CD4-positive, CD25-positive, alpha-beta regulatory T cell (primary cell): ENCODE measurements at regions not wholly inside any gene's neighbourhood (a gene's known extent, or its start where the extent isn't known, plus 50 kb on each side); places are given as distances from the start of the nearest gene placed in this dataset.

Experiments
- ATAC-seq, 2 donors: fragments of 150-1000 bp; cut with Tn5 transposase; one replicate each; pipeline ENCODE4 v1.10.0; 2021; ENCODE audit warnings: low read depth in 2 of 2, moderate number of reproducible peaks in 2 of 2, moderate library complexity in 1 of 2
- DNase-seq, 3 donors: peaks; one replicate each; pipeline versions ENCODE4 v3.0.0 to v3.0.0-alpha.2; 2012 to 2022; ENCODE audit warnings: mixed read lengths in 1 of 3
- H3K27ac ChIP-seq: one replicate; pipeline ENCODE4 v1.7.0; 2013; ENCODE audit warnings: mild to moderate bottlenecking, low read length; ENCODE audit not compliant: insufficient read depth, poor library complexity, severe bottlenecking
- H3K27me3 ChIP-seq: one replicate; pipeline ENCODE4 v1.7.0; 2013; ENCODE audit warnings: low read length; ENCODE audit not compliant: control insufficient read depth, insufficient read depth
- H3K36me3 ChIP-seq: one replicate; pipeline ENCODE4 v1.7.0; 2013; ENCODE audit warnings: mild to moderate bottlenecking, low read length, moderate library complexity; ENCODE audit not compliant: control insufficient read depth, insufficient read depth
- H3K4me1 ChIP-seq: 2 replicates; pipeline ENCODE4 v1.7.0; 2013; ENCODE audit warnings: mild to moderate bottlenecking, low read length; ENCODE audit not compliant: insufficient read depth, control insufficient read depth, poor library complexity, severe bottlenecking
- H3K4me3 ChIP-seq: one replicate; pipeline ENCODE4 v1.7.0; 2013; ENCODE audit warnings: low read depth, mild to moderate bottlenecking, low read length, moderate library complexity
- H3K9me3 ChIP-seq, 2 experiments: 1 replicate in 1 of 2; 2 replicates in 1 of 2; pipeline ENCODE4 v1.7.0; 2013; ENCODE audit warnings: low read length in 2 of 2, mild to moderate bottlenecking in 1 of 2, moderate library complexity in 1 of 2; ENCODE audit not compliant: control insufficient read depth in 2 of 2
- H3K27ac Mint-ChIP-seq, 3 donors: one replicate each; pipeline ENCODE4 v1.8.0; 2020 to 2022; ENCODE audit warnings: mild to moderate bottlenecking in 3 of 3, mixed read lengths in 3 of 3, moderate library complexity in 2 of 3
- H3K27me3 Mint-ChIP-seq: one replicate; pipeline ENCODE4 v1.8.0; 2022; ENCODE audit warnings: mild to moderate bottlenecking, mixed read lengths
- H3K36me3 Mint-ChIP-seq: one replicate; pipeline ENCODE4 v1.8.0; 2020; ENCODE audit warnings: mixed read lengths
- H3K4me1 Mint-ChIP-seq, 4 donors: one replicate each; pipeline ENCODE4 v1.8.0; 2020 to 2022; ENCODE audit warnings: mixed read lengths in 4 of 4, mild to moderate bottlenecking in 1 of 4
- H3K4me3 Mint-ChIP-seq, 4 donors: one replicate each; pipeline ENCODE4 v1.8.0; 2020 to 2022; ENCODE audit warnings: mild to moderate bottlenecking in 4 of 4, mixed read lengths in 4 of 4, moderate library complexity in 3 of 4
- H3K9me3 Mint-ChIP-seq, 7 donors: one replicate each; pipeline ENCODE4 v1.8.0; 2020 to 2022; ENCODE audit warnings: mixed read lengths in 7 of 7, mild to moderate bottlenecking in 3 of 7, moderate library complexity in 2 of 7

DNA sequence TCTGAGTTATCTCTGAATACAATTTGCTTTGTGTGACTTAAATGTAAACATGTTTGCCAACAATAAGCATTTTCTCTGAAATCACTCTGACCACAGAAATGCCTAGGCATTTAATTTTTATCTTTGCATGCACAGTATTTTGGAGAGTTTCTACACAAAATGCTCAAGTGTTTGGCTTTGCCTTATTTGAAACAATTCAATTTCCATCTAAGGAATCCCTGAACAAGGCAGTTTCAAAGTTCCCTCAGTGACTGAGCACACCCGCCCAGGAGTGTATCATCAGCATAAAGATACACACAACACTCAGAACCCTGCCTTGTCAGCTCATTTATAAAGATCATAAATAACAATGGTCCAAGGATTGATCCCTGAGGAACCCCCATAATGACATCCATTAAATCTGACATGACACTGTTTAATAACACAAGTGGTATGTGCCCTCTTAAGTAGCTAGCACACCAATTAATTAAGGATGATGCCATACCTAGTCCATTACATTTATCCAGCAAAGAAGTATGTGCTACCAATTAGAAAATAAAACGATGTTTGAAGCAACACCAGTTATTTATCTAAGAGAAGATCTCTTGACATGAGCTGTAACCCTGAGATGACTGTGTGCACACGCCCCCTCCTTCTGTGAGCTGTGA, 585.8 kb downstream of the ADGRL2 start:
- Mint-ChIP-seq H3K4me1 (peaks cover 0 to 4% (median 0%) of the 10 kb centered on the region in 4 donors), H3K27ac (no peak overlapping the region), H3K9me3 (peaks cover 0 to 19% (median 6%) of the 10 kb centered on the region in 7 donors), H3K4me3 (no peak overlapping the region), H3K36me3 (no peaks in the 10 kb centered on the region), H3K27me3 (no peaks in the 10 kb centered on the region)
- Histone ChIP-seq H3K27me3 (no peaks in the 10 kb centered on the region), H3K4me1 (no peaks in the 10 kb centered on the region), H3K27ac (no peak overlapping the region), H3K36me3 (no peaks in the 10 kb centered on the region), H3K9me3 (no peaks in the 10 kb centered on the region), H3K4me3 (no peak overlapping the region)
- ATAC-seq (no peak), DNase-seq (no peak)

DNA sequence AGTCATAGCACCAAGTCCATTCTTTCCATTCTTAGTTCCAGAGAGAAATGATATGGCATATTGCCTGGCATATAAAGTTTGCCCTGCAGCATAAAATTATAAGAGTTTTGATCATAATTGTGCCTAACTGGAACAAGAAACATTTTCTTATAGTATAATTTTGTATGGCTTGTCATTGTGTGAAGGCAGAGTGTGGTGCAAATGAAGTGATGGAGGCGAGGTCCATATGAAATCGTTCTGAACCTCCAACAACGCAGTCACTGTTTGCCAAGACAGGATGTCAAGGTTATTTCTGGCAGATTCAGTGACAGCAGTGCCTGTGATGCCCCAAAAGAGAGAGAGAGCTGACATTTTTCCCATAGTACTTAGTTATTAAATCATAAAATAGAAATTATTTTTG, 584.0 kb downstream of the ADGRL2 start:
- Histone ChIP-seq H3K4me3 (no peak overlapping the region), H3K9me3 (no peaks in the 10 kb centered on the region), H3K36me3 (no peaks in the 10 kb centered on the region), H3K27me3 (no peaks in the 10 kb centered on the region), H3K4me1 (no peaks in the 10 kb centered on the region), H3K27ac (no peak overlapping the region)
- Mint-ChIP-seq H3K4me1 (peaks cover 0 to 4% (median 0%) of the 10 kb centered on the region in 4 donors), H3K27me3 (no peaks in the 10 kb centered on the region), H3K9me3 (peaks cover 0 to 18% (median 6%) of the 10 kb centered on the region in 7 donors), H3K36me3 (no peaks in the 10 kb centered on the region), H3K27ac (no peak overlapping the region), H3K4me3 (no peak overlapping the region)
- DNase-seq (no peak), ATAC-seq (no peak)

DNA sequence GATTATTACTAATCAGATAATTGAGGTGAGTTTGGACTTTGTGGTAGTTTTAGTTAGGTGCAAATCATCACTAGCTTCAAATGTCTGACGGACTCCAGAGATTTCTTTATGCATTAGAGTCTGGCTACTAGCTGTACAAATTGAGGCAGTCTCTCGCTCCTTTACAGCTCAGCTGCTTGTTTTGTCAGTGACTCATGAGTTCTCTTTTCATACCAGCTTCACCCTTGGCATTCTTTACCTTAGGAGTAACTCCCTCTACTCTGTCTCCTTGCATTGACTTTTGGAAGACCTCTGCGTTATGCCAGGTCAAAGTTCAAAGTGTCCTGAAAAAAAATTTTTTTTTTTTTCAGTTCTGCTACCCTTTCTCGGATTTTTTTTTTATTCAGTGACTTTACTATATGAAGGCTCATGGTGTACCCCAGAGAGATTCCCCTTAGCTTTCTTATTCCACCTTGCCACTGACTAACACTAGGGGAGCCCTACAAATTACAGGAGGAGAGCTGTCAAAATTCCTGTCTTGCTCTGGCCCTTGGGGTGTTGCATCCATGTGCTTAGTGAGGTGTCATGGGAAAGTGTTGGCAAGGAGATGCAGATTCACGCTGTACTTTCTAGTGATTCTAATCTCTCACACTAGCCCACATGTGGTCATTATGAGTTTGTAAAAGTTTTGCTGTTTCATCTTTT, 576.6 kb downstream of the ADGRL2 start:
- DNase-seq (no peak), ATAC-seq (no peak)
- Histone ChIP-seq H3K9me3 (no peaks in the 10 kb centered on the region), H3K27ac (no peak overlapping the region), H3K4me1 (no peaks in the 10 kb centered on the region), H3K36me3 (no peaks in the 10 kb centered on the region), H3K4me3 (no peak overlapping the region), H3K27me3 (no peaks in the 10 kb centered on the region)
- Mint-ChIP-seq H3K4me1 (no peaks in the 10 kb centered on the region), H3K4me3 (no peak overlapping the region), H3K36me3 (no peaks in the 10 kb centered on the region), H3K9me3 (peaks cover 0 to 6% (median 4%) of the 10 kb centered on the region in 7 donors), H3K27ac (no peak overlapping the region), H3K27me3 (no peaks in the 10 kb centered on the region)

DNA sequence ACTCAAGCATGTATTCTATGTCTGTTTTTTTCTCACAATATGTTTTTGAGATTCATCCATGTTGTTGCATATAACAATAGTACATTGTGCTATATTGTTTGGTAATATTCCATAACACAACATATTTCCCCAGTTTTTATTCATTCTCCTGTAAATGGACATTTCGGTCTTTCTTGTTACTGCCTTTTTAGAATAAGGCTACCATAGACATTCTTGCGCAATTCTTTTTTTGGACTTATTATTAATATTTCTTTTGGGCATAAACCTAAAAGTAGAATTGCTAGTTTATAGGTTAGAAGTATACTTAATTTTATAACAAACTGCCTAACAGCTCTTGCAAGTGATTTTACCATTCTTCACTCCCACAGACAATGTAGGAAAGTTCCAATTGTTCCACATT, 573.0 kb downstream of the ADGRL2 start:
- DNase-seq (no peak), ATAC-seq (no peak)
- H3K27ac ChIP-seq: no peak overlapping the region
- H3K27me3 ChIP-seq: no peaks in the 10 kb centered on the region
- Mint-ChIP-seq H3K36me3 (no peaks in the 10 kb centered on the region), H3K27ac (no peak overlapping the region), H3K4me1 (no peaks in the 10 kb centered on the region), H3K27me3 (no peaks in the 10 kb centered on the region), H3K9me3 (peaks cover 0 to 6% (median 2%) of the 10 kb centered on the region in 7 donors), H3K4me3 (no peak overlapping the region)
- H3K4me1 ChIP-seq: no peaks in the 10 kb centered on the region
- no peaks in the 10 kb centered on the region for H3K36me3 ChIP-seq
- H3K4me3 ChIP-seq: no peak overlapping the region
- no peaks in the 10 kb centered on the region for H3K9me3 ChIP-seq

DNA sequence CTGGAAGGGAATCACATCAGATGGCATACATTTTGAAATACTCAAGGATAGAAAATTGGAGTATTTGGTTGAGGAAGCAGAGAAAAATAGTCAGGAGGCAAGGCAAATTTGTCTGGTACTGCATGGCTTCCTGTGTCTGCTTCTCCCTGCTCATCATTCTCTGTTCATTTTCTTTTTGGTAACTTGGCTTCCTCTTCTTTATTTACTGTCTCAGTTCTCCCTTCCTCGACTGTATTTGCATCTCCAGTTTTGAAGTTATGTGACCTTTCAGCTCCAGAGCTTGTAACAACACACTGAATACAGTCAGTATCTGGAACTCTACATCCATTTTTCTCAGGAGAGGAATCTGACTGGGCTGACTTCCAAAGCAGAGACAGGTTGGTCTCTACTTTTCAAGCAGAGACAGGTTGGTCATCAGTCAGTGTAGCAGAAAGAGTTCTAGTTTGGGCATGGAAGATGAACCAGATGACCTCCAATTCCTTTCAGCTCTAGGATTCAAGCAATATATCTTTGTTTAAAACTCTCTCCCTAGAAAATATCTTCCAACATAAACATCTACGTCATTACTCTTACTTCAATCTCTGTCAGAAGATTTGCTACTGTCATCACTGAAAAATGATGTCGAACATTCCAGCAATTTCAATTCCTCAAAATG, 571.2 kb downstream of the ADGRL2 start:
- Mint-ChIP-seq H3K4me3 (no peak overlapping the region), H3K9me3 (peaks cover 0 to 11% (median 3%) of the 10 kb centered on the region in 7 donors), H3K27ac (no peak overlapping the region)

DNA sequence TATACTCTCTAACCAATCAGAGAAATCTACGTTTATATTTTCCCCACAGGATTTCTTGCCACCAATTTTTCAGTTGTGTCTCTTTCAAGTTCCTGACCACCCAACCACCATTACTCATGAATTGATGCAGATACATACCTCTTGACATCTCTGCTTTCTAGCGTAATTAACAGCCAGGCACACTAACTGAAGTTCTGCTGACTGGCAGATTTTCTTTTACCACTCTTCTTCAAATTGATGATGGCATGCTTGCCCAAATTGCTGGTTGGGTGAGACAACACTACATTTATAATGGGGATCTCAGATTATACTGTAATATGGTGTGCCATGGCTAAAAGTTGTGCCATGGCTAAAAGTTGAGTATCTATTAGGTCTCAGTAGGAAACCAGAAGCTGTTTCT, 566.7 kb downstream of the ADGRL2 start:
- DNase-seq (no peak), ATAC-seq (no peak)
- Histone ChIP-seq H3K36me3 (no peaks in the 10 kb centered on the region), H3K9me3 (peaks cover 0 to 7% of the 10 kb centered on the region in 2 experiments), H3K4me3 (no peak overlapping the region), H3K27ac (no peak overlapping the region), H3K27me3 (no peaks in the 10 kb centered on the region), H3K4me1 (no peaks in the 10 kb centered on the region)
- no peaks in the 10 kb centered on the region for H3K4me1 Mint-ChIP-seq
- H3K9me3 Mint-ChIP-seq: peaks cover 0 to 26% (median 2%) of the 10 kb centered on the region in 7 donors
- no peak overlapping the region for H3K27ac Mint-ChIP-seq
- no peak overlapping the region for H3K4me3 Mint-ChIP-seq
- no peaks in the 10 kb centered on the region for H3K36me3 Mint-ChIP-seq
- H3K27me3 Mint-ChIP-seq: no peaks in the 10 kb centered on the region

More for the DNA sequence above, 571.2 kb downstream of the ADGRL2 start:
- ATAC-seq (no peak), DNase-seq (no peak)
- Histone ChIP-seq H3K27ac (no peak overlapping the region), H3K27me3 (no peaks in the 10 kb centered on the region), H3K9me3 (peaks cover 0 to 7% of the 10 kb centered on the region in 2 experiments), H3K36me3 (no peaks in the 10 kb centered on the region), H3K4me3 (no peak overlapping the region), H3K4me1 (no peaks in the 10 kb centered on the region)
- Mint-ChIP-seq H3K36me3 (no peaks in the 10 kb centered on the region), H3K4me1 (no peaks in the 10 kb centered on the region), H3K27me3 (no peaks in the 10 kb centered on the region)

DNA sequence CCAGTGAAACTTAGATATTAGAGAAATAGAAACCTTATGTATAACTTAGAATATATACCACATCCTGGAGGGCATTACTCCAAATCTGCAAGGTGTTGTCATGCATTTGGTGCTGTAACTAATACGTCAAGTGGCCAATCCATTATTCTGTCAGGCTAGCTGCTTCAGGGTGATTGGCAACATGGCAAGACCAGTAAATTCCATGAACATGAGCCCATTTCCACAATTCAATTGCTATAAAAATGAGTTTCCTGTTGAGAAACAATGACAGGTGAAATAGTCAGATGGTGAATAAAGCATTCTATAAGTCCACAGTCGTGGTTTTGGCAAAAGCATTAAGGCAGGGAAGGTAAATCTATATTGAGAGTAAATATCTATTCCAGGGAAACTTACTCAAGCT, 566.0 kb downstream of the ADGRL2 start:
- Mint-ChIP-seq H3K27me3 (no peaks in the 10 kb centered on the region), H3K4me1 (no peaks in the 10 kb centered on the region), H3K36me3 (no peaks in the 10 kb centered on the region), H3K9me3 (peaks cover 0 to 26% (median 2%) of the 10 kb centered on the region in 7 donors), H3K27ac (no peak overlapping the region), H3K4me3 (no peak overlapping the region)
- peaks cover 0 to 7% of the 10 kb centered on the region in 2 experiments for H3K9me3 ChIP-seq
- DNase-seq (no peak), ATAC-seq (no peak)
- no peaks in the 10 kb centered on the region for H3K36me3 ChIP-seq
- H3K4me1 ChIP-seq: no peaks in the 10 kb centered on the region
- H3K27me3 ChIP-seq: no peaks in the 10 kb centered on the region
- no peak overlapping the region for H3K27ac ChIP-seq
- H3K4me3 ChIP-seq: no peak overlapping the region
